Motor neuron (in vitro differentiated cells): ENCODE measurements at regions not wholly inside any gene's neighbourhood (a gene's known extent, or its start where the extent isn't known, plus 50 kb on each side); places are given as distances from the start of the nearest gene placed in this dataset.

Source experiments
- ATAC-seq, 8 experiments: fragments of 200-7000 bp; cut with Tn5 transposase; replicated peaks in 6 of 8; 2 replicates each; pipeline ENCODE4 v1.8.0; 2021; ENCODE audit warnings: mild to moderate bottlenecking in 8 of 8, moderate library complexity in 8 of 8
- H3K27ac ChIP-seq, 2 donors: fragments of 250-450 bp; sonication (Bioruptor Pico); 2 replicates each; pipeline ENCODE4 v1.9.0; 2021; ENCODE audit warnings: antibody characterized with exemption in 2 of 2, mild to moderate bottlenecking in 2 of 2, moderate library complexity in 1 of 2
- H3K4me1 ChIP-seq, 2 donors: fragments of 250-450 bp; sonication (Bioruptor Pico); replicated peaks in 1 of 2; 2 replicates each; pipeline ENCODE4 v1.6.1; 2021; ENCODE audit warnings: antibody characterized with exemption in 2 of 2, mild to moderate bottlenecking in 2 of 2, moderate library complexity in 1 of 2
- H3K4me3 ChIP-seq, 5 donors: fragments of 250-450 bp; sonication (Bioruptor Pico); 2 replicates each; pipeline ENCODE4 v1.9.0; 2021; ENCODE audit warnings: antibody characterized with exemption in 5 of 5, mild to moderate bottlenecking in 5 of 5, moderate library complexity in 4 of 5
- WGBS, 10 experiments: fragments of 450-650 bp; shearing (Covaris generic); methylation state at CpG; one replicate each; pipeline ENCODE4 v1.0.0; 2022; 5-methylcytosine and 5-hydroxymethylcytosine counted together
- in situ Hi-C, 9 experiments: fragments of 400-800 bp; cut with MboI; loops; one replicate each; pipeline ENCODE4 v1.15.0; 2021; ENCODE audit warnings: low sequenced_read_pairs in 9 of 9, low pct_unique_long_range_greater_than_20kb in 2 of 9; ENCODE audit not compliant: unreplicated experiment in 9 of 9

DNA sequence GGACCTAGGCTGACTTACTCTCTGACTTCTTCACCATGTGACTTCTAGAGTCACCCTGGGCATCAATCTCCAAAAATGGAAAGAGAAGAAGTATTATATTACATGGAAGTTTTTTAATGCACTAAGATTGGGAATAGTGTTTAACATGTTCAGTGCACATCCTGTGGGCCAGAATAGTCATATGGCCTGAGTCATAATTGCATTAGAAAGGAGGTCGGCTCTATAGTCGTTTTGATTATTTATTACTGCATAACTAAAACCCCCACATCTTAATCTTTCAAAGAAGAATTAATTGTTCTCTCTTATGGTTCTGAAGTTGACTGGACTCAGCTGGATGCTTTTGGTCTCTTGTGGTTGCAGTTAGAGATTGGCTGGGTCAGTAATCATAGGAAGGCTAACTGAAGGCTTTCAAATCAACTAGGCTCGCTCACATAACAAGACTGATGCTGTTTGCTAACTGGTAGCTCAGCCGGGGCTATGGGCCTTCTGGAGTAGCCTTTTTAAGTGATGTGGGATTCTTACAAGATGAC, 810.6 kb upstream of the ADGRL4 start:
- in situ Hi-C loops, result no loop called here
- no peak for ATAC-seq
- no peak overlapping the region for H3K27ac ChIP-seq
- no peak overlapping the region for H3K4me3 ChIP-seq
- WGBS, 10 experiments, result 20 to 100% (median 89%) methylated on average over 1 to 4 of the region's 4 CpGs; no CpG with 5 or more reads in 1 of the 10 experiments
- no peaks in the 10 kb centered on the region for H3K4me1 ChIP-seq

GRCh38 chr1:79815115-79815514, 808.6 kb upstream of the ADGRL4 start:
- no peak overlapping the region for H3K4me3 ChIP-seq
- peaks cover 3 to 7% of the 10 kb centered on the region in 2 donors for H3K4me1 ChIP-seq
- 7 to 100% (median 82%) methylated on average over 2 to 3 of the region's 3 CpGs; no CpG with 5 or more reads in 2 of the 10 experiments for WGBS, 10 experiments
- ATAC-seq, result no peak
- no peak overlapping the region for H3K27ac ChIP-seq
- in situ Hi-C loops, result no loop called here

DNA sequence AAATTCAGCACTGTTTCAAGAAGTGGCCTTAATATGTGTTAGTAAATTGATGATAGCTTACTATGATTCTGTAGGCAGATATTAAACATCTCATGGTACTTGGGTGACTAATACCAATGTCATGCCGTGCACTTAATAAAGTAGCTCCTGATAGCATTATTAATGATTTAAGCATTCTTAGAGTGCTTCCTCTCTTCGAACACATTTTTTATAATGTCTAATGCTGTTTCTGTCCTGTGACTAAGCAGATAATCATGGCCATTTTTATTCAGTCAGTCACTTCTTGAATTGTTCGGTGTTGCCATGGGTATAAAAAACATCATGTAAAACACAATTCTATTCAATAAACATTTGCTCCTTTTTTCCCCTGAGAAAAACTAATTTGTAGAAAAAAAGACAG, 804.6 kb upstream of the ADGRL4 start:
- Histone ChIP-seq H3K27ac (no peak overlapping the region), H3K4me1 (peaks cover 3 to 7% of the 10 kb centered on the region in 2 donors), H3K4me3 (no peak overlapping the region)
- WGBS, 10 experiments, result 7 to 70% (median 28%) methylated on average over 1 to 3 of the region's 3 CpGs
- ATAC-seq, result peak in 7 of 8 experiments; percentile 60 to 99 (median 99)
- in situ Hi-C loops, result no loop called here

- H3K27ac ChIP-seq, result no peak overlapping the region
- no peak for ATAC-seq
- H3K4me3 ChIP-seq, result no peak overlapping the region
- in situ Hi-C loops, result no loop called here
- WGBS, 10 experiments, result 58 to 100% (median 93%) methylated on average over 1 to 3 of the region's 3 CpGs
- H3K4me1 ChIP-seq, result peaks cover 3 to 7% of the 10 kb centered on the region in 2 donors
Observed at GRCh38 chr1:79808816-79809475, 802.4 kb upstream of the ADGRL4 start.

GRCh38 chr1:79807816-79808215, 801.3 kb upstream of the ADGRL4 start:
- no peak overlapping the region for H3K4me3 ChIP-seq
- peaks cover 3 to 7% of the 10 kb centered on the region in 2 donors for H3K4me1 ChIP-seq
- no peak for ATAC-seq
- WGBS, 10 experiments, result 54 to 100% (median 83%) methylated on average over 1 to 2 of the region's 2 CpGs; no CpG with 5 or more reads in 1 of the 10 experiments
- H3K27ac ChIP-seq, result no peak overlapping the region
- in situ Hi-C loops, result no loop called here

DNA sequence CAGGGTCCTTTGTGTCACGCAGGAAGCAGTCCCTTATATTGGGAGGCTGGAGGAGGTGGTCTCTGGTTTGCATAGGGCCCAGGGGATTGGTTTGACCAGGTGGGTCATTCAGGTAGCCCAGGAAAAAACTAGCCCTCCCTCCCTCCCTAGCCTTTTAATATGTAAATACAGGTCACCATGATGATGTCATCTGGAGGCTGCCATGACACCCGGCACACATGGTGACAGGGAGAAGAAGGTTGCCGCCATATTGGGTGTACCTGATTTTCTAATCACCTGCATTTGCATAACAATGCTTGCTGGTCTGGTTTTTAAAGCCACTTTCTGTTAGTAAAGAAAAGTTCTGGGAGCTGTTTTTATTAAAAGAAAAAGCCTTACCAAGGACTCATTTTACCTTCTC, 791.0 kb upstream of the ADGRL4 start:
- ATAC-seq, result no peak
- Histone ChIP-seq H3K27ac (no peak overlapping the region), H3K4me3 (no peak overlapping the region), H3K4me1 (no peaks in the 10 kb centered on the region)
- 69 to 100% (median 100%) methylated on average over 2 to 3 of the region's 3 CpGs; no CpG with 5 or more reads in 5 of the 10 experiments for WGBS, 10 experiments
- in situ Hi-C loops, result no loop called here

- 0 to 100% (median 62%) methylated on average over 1 of the region's 1 CpG; no CpG with 5 or more reads in 6 of the 10 experiments for WGBS, 10 experiments
Observed at GRCh38 chr1:79796434-79796833, 789.9 kb upstream of the ADGRL4 start.

DNA sequence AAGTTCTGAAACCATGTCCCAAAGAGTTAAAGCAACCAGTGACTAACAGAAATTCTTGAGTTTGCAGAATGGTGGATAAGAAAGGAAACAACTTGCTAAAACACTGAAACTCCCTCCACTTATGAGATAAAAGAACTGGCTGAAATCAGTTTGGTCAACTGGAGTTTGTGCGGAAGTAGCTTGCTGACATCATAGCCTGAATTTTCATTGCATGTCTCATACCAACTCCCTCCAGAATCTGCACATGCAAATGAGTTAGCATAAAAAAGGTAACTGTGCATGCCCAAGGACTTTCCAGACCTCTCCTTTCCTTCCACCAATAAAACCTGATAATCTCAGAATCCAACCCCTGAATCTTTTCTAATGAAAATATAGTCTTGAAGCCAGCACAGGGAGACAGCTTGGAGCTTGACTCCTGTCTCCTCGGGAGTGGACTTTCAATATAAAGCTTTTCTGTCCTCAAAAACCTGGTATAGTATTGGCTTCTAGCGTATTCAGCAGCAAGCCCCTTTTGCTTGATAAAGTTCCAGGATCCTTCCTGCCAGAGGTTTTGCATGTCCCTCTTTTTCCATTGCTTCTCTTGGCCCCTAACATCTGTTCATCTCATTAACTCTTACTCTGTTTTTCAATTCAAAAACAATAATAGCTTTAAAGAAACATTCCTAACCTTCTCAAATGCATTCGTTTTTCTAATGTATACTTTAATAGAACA, 785.8 kb upstream of the ADGRL4 start:
- peak in 3 of 8 experiments; percentile 37 to 100 (median 99) for ATAC-seq
- H3K27ac ChIP-seq, result no peak overlapping the region
- no peak overlapping the region for H3K4me3 ChIP-seq
- 28 to 96% (median 66%) methylated on average over 1 to 4 of the region's 4 CpGs for WGBS, 10 experiments
- in situ Hi-C loops, result no loop called here
- H3K4me1 ChIP-seq, result no peaks in the 10 kb centered on the region

More at GRCh38 chr1:79796434-79796833, 789.9 kb upstream of the ADGRL4 start:
- H3K4me3 ChIP-seq, result no peak overlapping the region
- no peak for ATAC-seq
- H3K4me1 ChIP-seq, result no peaks in the 10 kb centered on the region
- H3K27ac ChIP-seq, result no peak overlapping the region
- in situ Hi-C loops, result no loop called here

- WGBS, 10 experiments, result 58 to 88% (median 82%) methylated on average over 1 to 5 of the region's 5 CpGs
- in situ Hi-C loops, result no loop called here
- no peak for ATAC-seq
- Histone ChIP-seq H3K4me1 (no peaks in the 10 kb centered on the region), H3K4me3 (no peak overlapping the region), H3K27ac (no peak overlapping the region)
Observed at GRCh38 chr1:79791488-79792218, 785.1 kb upstream of the ADGRL4 start.

DNA sequence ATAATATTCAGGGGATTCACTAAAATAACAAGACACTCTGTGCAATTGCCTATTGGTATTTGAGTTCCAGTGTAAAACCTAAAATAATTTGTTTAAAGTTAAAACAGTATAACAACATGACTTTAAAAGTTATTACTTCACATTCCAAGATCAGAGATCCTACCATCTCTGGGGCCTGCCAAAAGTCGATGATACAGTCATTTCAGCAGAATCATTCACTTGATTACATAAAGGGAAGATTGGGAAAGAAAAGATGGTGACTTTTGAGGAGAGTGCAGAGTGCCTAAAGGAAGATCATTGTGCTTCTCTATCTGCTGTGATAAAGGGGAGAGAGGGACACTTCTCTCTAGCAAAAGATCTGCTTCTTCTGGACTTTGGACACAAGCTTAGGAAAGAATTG, 784.4 kb upstream of the ADGRL4 start:
- no peak overlapping the region for H3K27ac ChIP-seq
- in situ Hi-C loops, result no loop called here
- no peaks in the 10 kb centered on the region for H3K4me1 ChIP-seq
- H3K4me3 ChIP-seq, result no peak overlapping the region
- 0 to 100% (median 75%) methylated on average over 1 of the region's 1 CpG for WGBS, 10 experiments
- ATAC-seq, result no peak

DNA sequence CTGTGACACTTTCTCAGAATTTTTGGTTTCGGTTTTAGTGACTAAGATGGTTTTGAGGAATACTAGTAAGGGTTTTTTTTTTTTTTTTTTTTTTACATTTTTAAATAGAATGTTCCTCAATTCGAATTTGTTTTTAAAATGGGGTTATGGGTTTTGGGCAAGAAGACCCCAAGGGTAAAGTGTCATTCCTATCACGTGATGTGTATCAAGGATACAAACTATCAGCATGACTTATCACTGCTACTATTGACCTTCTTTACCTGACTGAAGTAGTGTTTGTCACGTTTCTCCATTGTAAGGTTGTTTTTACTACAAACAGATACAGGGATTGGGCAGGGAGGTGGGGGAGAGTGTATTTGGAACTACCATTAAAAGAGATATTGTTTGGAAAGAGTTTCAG, 781.1 kb upstream of the ADGRL4 start:
- no peak overlapping the region for H3K4me3 ChIP-seq
- no peak for ATAC-seq
- in situ Hi-C loops, result no loop called here
- no peak overlapping the region for H3K27ac ChIP-seq
- peaks cover 0 to 5% of the 10 kb centered on the region in 2 donors for H3K4me1 ChIP-seq
- WGBS, 10 experiments, result 44 to 100% (median 90%) methylated on average over 1 to 4 of the region's 4 CpGs

GRCh38 chr1:79785964-79786363, 779.4 kb upstream of the ADGRL4 start:
- 83 to 100% (median 100%) methylated on average over 1 of the region's 1 CpG for WGBS, 10 experiments

GRCh38 chr1:79785561-79785960, 779.0 kb upstream of the ADGRL4 start:
- in situ Hi-C loops, result no loop called here
- Histone ChIP-seq H3K27ac (no peak overlapping the region), H3K4me1 (peaks cover 0 to 5% of the 10 kb centered on the region in 2 donors), H3K4me3 (no peak overlapping the region)
- ATAC-seq, result no peak
- 49 to 98% (median 95%) methylated on average over 4 of the region's 4 CpGs; no CpG with 5 or more reads in 1 of the 10 experiments for WGBS, 10 experiments

More at GRCh38 chr1:79785964-79786363, 779.4 kb upstream of the ADGRL4 start:
- in situ Hi-C loops, result no loop called here
- no peak overlapping the region for H3K27ac ChIP-seq
- H3K4me3 ChIP-seq, result no peak overlapping the region
- no peak for ATAC-seq
- H3K4me1 ChIP-seq, result peaks cover 0 to 5% of the 10 kb centered on the region in 2 donors
